MG63 (cell line): ENCODE measurements at regions not wholly inside any gene's neighbourhood (a gene's known extent, or its start where the extent isn't known, plus 50 kb on each side); places are given as distances from the start of the nearest gene placed in this dataset.

Experiments used
- DNase-seq: peaks from one replicate; pipeline ENCODE4 v3.0.0-alpha.2; 2020
- H3K27me3 ChIP-seq: fragments of 250-450 bp; sonication (Bioruptor Pico); 2 replicates; pipeline ENCODE4 v1.5.1; 2020; ENCODE audit warnings: mild to moderate bottlenecking, moderate library complexity
- H3K36me3 ChIP-seq: fragments of 250-450 bp; sonication (Bioruptor Pico); 2 replicates; pipeline ENCODE4 v1.5.1; 2020; ENCODE audit warnings: mild to moderate bottlenecking, moderate library complexity
- H3K4me3 ChIP-seq: fragments of 250-450 bp; sonication (Bioruptor Pico); 2 replicates; pipeline ENCODE4 v1.5.1; 2020; ENCODE audit warnings: mild to moderate bottlenecking, moderate library complexity
- H3K9me3 ChIP-seq: fragments of 250-450 bp; sonication (Bioruptor Pico); 2 replicates; pipeline ENCODE4 v1.5.1; 2020; ENCODE audit warnings: mild to moderate bottlenecking, moderate library complexity

GRCh38 chr7:56174875-56175760, 58.9 kb upstream of the NUPR2 start:
- H3K4me3 ChIP-seq: peak overlapping the region; percentile 45
- H3K36me3 ChIP-seq: no peaks in the 10 kb centered on the region
- H3K27me3 ChIP-seq: no peaks in the 10 kb centered on the region
- no peaks in the 10 kb centered on the region for H3K9me3 ChIP-seq
- peak; percentile 63 for DNase-seq

- no peaks in the 10 kb centered on the region for H3K27me3 ChIP-seq
- no peaks in the 10 kb centered on the region for H3K9me3 ChIP-seq
- no peak overlapping the region for H3K4me3 ChIP-seq
- no peak for DNase-seq
- H3K36me3 ChIP-seq: no peaks in the 10 kb centered on the region
Measured at GRCh38 chr7:56174346-56174874, 58.2 kb upstream of the NUPR2 start.
